ES-I3 (cell line): ENCODE measurements at regions not wholly inside any gene's neighbourhood (a gene's known extent, or its start where the extent isn't known, plus 50 kb on each side); places are given as distances from the start of the nearest gene placed in this dataset.

ENCODE experiments used
- H3K36me3 ChIP-seq: 2 replicates; pipeline ENCODE4 v1.6.1; 2013; ENCODE audit warnings: mild to moderate bottlenecking, low read length, control low read depth, moderate library complexity; ENCODE audit not compliant: insufficient read depth
- H3K4me1 ChIP-seq: 2 replicates; pipeline ENCODE4 v1.6.1; 2013; ENCODE audit warnings: mild to moderate bottlenecking, control low read depth, low read length; ENCODE audit not compliant: insufficient read depth
- H3K9ac ChIP-seq: 2 replicates; pipeline ENCODE4 v1.6.1; 2013; ENCODE audit warnings: low read depth, mild to moderate bottlenecking, low read length, moderate library complexity
- H3K9me3 ChIP-seq: 2 replicates; pipeline ENCODE4 v1.6.1; 2013; ENCODE audit warnings: mild to moderate bottlenecking, low read length, moderate library complexity; ENCODE audit not compliant: control insufficient read depth, insufficient read depth

DNA sequence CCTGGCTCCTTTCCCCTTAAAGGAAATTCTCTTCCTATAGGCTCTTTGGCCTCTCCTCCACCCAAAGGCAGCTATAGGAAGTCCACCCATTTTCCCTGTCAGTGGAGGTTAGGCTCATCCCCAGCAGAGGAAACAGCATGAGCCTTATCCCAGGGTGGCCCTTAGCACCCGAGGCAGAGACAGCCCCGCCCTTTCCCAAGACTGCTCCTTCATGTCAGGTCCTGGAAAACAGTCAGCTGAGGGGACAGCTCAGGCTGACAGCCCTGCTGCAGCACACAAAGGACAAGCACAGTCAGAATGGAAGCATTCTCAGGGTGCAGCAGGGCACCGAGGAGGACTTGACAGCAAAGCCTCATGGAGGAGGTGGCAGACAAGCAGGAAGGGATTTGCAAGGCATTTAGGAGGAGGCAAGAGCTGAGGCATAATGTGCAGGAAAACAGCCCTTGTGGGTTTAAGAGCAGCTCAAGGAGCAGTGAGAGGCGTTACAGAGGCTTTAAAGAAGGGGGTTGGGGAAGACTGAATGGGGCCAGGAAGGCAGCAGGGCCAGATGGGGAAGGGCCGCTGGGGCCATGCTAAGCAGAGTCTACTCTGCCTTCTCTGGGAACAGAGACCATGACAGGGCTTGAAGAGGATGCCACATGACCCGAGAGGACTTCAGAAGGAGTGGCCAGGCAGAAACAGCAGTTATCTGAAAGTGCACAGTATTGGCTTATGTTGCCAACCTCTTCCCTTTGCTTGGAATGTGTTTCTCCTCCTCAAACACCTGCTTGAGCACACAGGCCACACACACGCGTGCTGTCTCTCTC, 216.6 kb downstream of the SH3BP4 start:
- Histone ChIP-seq H3K9ac (no peak overlapping the region), H3K4me1 (peaks cover 14% of the 10 kb centered on the region), H3K36me3 (no peaks in the 10 kb centered on the region), H3K9me3 (no peaks in the 10 kb centered on the region)

DNA sequence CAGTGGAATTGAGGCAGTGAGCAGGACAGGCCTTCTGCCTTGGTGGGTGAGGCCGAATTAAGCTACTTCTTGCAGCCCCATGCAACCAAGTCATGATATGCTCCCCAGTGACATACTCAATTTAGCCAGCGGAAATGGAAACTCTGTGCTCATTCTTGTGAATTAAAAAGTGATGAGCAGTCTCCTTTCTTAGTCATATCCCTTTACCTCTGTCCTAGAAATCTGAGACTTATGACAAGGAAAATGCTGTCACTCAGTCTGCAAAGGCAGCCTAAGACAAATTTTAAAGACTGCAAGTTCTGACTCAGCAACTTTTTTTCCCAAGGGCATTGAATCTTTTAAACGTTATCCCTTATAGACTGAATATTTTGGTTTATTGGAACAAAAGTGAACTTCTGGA, 218.2 kb downstream of the SH3BP4 start:
- Histone ChIP-seq H3K9me3 (no peaks in the 10 kb centered on the region), H3K4me1 (peaks cover 14% of the 10 kb centered on the region), H3K9ac (no peak overlapping the region), H3K36me3 (no peaks in the 10 kb centered on the region)

DNA sequence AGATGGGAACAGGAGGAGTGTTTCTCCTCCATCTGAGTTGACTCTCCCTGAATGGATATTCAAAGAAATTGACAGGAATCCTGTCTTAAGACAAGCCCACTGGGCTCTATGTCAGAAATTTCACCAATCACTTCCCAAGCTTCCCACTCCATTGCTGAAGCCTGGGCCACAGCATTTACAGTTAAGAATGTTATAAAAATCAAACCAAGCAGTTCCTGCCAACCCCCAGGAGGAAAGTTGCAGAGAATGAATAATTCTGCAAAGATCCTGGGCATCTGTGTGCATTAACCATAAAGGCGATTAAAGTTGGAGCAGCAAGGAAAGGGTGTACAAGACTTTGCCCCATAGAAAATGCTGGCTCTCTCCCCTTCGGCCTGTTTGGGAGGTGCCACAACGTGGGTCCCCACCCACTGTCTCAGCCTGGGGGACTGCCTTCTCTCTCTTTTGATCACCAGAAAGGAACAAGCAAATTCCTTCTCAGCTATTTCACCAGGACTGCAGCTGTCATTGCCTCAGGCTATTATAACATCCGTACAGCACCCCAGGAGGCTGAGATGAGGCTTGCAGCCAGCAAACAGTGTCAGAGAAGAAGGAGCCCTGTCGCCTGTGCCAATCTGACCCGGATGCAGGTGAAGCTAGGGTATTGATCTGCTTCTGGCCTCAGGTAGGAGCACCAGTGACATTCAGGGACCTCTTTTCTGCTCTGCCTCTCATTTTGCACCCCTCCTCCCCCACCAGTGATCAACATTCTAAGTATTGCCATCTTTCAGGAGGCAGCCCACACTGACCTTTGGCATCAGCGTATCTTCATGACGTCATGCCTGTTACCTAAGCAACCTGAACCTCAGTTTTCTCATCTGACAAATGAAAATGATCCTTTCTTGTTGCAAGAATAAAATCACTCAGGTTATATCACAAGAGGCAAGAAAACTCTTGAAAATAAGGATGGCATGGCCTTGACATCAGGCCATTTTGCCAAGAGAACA, 219.0 kb downstream of the SH3BP4 start:
- no peaks in the 10 kb centered on the region for H3K36me3 ChIP-seq
- no peaks in the 10 kb centered on the region for H3K9me3 ChIP-seq
- no peak overlapping the region for H3K9ac ChIP-seq
- peaks cover 14% of the 10 kb centered on the region for H3K4me1 ChIP-seq

DNA sequence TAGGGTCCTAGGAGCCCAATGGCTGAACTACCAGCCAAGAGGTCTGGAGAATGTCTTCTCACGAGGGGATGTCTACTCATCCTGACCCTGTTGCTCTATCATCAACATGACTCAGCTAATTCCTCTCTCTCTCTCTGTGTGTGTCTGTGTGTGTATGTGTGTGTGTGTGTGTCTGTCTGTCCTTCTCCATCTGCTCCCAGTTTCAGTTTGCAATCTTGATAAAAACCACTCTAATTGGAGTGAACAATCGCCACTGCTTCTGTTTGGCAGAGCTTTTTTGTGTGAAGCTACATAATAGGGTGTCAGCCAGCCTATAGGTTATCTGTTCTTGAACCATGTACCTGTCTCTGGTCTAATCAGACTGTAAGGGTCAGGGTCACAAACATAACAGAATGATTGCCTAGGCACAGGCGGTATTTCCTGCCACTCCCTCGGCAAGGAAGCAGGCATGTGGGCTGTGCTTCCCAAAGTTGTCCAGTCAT, 219.8 kb downstream of the SH3BP4 start:
- peaks cover 14% of the 10 kb centered on the region for H3K4me1 ChIP-seq
- H3K36me3 ChIP-seq: no peaks in the 10 kb centered on the region
- no peaks in the 10 kb centered on the region for H3K9me3 ChIP-seq
- H3K9ac ChIP-seq: no peak overlapping the region

DNA sequence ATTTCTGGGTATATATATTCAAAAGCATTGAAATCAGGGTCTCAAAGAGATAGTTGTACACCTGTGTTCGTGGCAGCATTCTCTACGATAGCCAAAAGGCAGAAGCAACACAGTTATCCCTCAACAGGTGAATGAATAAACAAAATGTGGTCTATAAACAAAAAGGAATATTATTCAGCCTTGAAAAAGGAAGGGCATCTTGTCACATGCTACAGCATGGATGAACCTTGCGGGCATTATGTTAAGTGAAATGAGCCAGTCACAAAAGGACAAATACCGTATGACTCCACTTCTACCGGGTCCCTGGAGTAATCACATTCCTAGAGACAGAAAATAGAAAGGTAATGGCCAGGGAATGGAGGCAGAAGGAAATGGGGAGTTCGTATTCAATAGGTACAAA, 228.8 kb downstream of the SH3BP4 start:
- no peak overlapping the region for H3K9ac ChIP-seq
- peaks cover 17% of the 10 kb centered on the region; the same call in 1 of the 2 replicates for H3K4me1 ChIP-seq
- no peaks in the 10 kb centered on the region for H3K9me3 ChIP-seq
- H3K36me3 ChIP-seq: no peaks in the 10 kb centered on the region

DNA sequence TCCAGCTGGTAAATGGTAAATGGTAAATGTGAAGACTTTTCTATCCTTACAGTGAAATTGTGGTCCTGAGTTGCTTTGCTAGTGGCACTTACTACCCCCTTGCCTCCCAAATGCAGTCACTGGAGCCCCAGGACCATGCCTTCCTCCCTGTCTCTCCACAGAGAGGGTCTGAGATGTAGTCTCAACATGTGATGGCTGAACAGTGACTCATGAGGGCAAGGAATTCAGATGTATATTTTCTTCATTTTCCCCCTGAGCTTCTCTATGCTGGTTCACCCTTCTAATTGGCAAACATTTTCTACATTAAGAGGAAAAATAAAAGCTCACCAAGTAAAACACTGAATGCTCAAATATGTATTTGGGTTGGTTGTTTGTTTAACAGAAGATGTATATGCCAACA, 232.0 kb downstream of the SH3BP4 start:
- no peak overlapping the region for H3K9ac ChIP-seq
- no peaks in the 10 kb centered on the region for H3K36me3 ChIP-seq
- no peaks in the 10 kb centered on the region for H3K9me3 ChIP-seq
- peaks cover 17% of the 10 kb centered on the region; the same call in 1 of the 2 replicates for H3K4me1 ChIP-seq

DNA sequence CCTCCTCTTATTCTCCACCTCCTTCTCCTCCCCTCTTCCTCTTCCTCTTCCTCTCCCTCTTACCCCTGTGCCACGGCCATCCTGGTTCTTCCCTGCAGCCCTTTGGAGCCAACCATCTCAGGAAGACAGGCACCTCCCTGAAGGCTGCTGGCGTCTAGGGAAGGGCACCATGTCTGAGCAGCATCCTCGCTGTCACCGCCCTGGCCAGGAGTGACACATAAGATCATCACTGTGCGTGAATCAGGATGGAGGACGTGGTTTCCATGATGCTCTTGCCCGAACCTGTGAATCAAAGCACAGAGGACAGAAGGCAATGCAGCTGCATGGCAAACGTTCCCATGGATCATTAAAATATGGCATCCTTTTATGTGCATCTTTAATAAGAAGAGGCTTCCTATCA, 236.0 kb downstream of the SH3BP4 start:
- no peaks in the 10 kb centered on the region for H3K9me3 ChIP-seq
- H3K9ac ChIP-seq: no peak overlapping the region
- no peaks in the 10 kb centered on the region for H3K36me3 ChIP-seq
- peaks cover 17% of the 10 kb centered on the region; the same call in 1 of the 2 replicates for H3K4me1 ChIP-seq

DNA sequence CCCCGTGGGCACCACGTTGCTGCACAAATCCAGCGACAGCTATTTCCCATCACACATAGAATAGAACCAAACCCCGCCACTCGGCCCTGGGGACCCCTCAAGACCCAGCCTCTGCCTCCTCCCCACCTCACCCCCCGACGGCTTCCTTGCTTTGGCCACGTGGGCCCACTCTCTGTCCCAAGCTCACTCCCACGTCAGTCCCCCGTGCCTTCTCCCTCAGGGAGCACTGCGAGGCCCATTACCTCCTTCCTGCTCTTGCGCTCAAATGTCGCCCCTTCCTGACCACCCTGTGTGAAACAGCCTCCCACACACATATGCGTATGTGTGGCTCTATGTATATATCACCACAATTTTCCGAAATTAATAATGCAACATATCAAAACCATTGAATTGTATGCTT, 239.7 kb downstream of the SH3BP4 start:
- Histone ChIP-seq H3K9ac (no peak overlapping the region), H3K9me3 (no peaks in the 10 kb centered on the region), H3K36me3 (no peaks in the 10 kb centered on the region), H3K4me1 (no peaks in the 10 kb centered on the region)

DNA sequence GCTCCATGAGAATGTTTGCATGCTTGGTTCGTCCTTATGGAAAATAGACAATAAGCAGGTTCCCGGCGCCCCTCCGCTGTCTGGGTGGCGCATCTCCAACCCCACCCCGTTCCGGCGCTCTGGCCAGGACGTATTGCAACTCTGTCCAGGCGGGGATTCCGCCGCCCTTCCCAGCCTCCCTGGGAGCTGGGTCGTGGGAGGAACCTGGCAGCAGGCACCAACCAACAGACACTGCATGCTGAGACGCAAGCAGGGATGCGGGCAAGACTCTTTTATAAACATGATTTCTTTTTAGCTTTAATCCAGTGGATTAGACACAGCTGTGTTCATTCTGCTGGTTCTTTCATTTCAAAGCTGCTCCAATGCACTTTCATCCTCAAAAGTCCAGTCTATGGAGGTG, 240.2 kb downstream of the SH3BP4 start:
- no peak overlapping the region for H3K9ac ChIP-seq
- no peaks in the 10 kb centered on the region for H3K4me1 ChIP-seq
- no peaks in the 10 kb centered on the region for H3K9me3 ChIP-seq
- H3K36me3 ChIP-seq: no peaks in the 10 kb centered on the region

DNA sequence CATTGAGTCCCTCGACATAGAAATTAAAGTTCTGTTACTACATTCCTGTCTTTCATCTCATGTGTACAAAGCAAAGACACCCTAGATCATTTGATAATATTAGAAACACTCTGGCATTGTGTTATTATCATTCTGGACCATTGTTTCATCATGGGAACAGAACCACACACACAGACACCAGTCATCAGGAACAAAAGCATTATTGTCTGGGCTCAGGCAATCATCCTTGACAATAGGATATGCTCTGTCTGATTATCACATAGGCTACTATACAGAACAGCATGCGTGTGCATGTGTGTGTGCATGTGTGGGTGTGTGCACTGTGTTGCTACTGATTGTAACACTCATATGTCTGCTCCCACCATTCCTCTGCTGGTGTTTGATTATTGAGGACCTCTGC, 242.5 kb downstream of the SH3BP4 start:
- Histone ChIP-seq H3K9me3 (no peaks in the 10 kb centered on the region), H3K4me1 (no peaks in the 10 kb centered on the region), H3K36me3 (no peaks in the 10 kb centered on the region), H3K9ac (no peak overlapping the region)

DNA sequence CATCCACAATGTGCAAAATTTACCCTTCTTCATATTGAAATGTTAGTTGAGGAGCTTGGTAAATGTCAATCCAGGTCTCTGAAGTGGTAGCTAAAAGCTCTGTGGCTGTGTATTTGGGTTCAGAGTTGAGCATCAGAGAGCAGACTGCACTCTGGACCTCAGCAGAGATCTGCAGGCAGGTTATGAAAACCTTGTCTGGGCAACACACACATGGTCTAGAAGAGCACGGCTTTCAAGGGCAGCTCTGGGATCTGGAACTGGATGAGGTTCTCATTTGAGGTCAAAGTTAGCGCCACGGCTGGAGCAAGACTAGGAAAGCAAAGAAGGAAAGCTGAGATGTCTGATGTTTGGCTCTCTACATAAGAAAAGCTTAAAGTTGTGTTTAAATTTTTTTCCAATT, 243.0 kb downstream of the SH3BP4 start:
- H3K9me3 ChIP-seq: no peaks in the 10 kb centered on the region
- H3K9ac ChIP-seq: no peak overlapping the region
- H3K4me1 ChIP-seq: no peaks in the 10 kb centered on the region
- no peaks in the 10 kb centered on the region for H3K36me3 ChIP-seq

DNA sequence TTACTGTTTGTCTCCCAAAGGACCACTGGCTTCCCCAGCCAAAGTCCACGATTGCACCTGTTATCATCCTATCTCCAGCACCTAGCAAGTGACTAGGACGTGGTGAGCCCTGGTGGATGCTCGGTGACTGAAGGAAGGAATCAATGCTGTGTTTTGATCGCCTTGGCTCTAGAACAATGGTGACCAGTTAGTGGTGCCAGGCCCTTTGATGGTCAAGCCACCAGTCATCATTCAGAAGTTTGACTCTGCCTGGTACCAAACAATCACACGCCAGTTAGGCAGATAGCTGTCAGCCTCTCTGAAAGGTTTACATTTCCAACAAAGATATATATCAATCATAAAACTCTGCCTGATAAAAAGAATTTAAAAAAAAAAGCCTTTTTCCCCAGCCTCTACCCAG, 244.1 kb downstream of the SH3BP4 start:
- Histone ChIP-seq H3K9me3 (no peaks in the 10 kb centered on the region), H3K36me3 (no peaks in the 10 kb centered on the region), H3K4me1 (no peaks in the 10 kb centered on the region), H3K9ac (no peak overlapping the region)

DNA sequence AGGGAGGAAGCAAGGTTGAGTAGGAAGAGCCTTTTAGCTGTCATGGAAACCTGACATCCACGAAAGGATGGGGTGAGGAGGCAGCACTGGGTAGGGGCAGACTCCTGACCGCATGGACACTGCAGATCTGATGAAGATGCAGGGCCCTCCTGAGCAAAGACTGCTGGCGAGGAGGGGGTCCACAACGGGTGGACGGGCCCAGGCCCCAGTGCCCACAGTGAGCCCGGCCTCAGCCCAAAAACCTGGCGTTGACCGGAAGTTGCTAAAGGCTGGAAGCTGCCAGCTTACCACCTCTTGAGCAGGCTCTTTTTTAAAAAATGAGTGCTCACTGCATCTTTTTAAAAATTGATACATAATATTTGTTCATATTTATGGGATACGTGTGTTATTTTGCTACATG, 247.3 kb downstream of the SH3BP4 start:
- Histone ChIP-seq H3K9ac (no peak overlapping the region), H3K4me1 (no peaks in the 10 kb centered on the region), H3K9me3 (no peaks in the 10 kb centered on the region), H3K36me3 (no peaks in the 10 kb centered on the region)

DNA sequence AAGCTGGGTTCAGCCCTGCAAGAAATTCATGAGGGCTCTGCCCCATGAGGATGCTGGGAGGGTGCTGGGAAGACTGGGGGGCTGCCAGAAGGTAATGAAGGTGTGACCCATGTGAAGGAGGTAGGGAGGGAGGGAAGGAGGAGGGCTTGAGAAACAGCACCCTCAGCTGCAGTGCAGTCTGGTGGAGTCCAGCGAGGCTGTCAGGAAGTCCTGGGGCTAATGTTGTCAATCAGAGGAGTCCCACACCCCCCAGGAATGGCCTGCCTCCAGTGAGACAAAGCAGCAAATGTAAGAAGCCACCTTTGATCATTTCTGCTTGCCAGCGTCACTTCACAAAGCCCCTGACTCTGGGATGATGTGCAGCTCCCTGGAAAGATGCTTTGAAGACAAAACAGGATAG, 248.4 kb downstream of the SH3BP4 start:
- H3K9me3 ChIP-seq: no peaks in the 10 kb centered on the region
- no peaks in the 10 kb centered on the region for H3K4me1 ChIP-seq
- no peaks in the 10 kb centered on the region for H3K36me3 ChIP-seq
- H3K9ac ChIP-seq: no peak overlapping the region
